NB4 (cell line): ENCODE measurements at regions not wholly inside any gene's neighbourhood (a gene's known extent, or its start where the extent isn't known, plus 50 kb on each side); places are given as distances from the start of the nearest gene placed in this dataset.

ENCODE experiments used
- MAX ChIP-seq: IDR thresholded peaks from 2 replicates; pipeline ENCODE4 v1.6.1; 2011; ENCODE audit warnings: low read depth, low read length
- POLR2A ChIP-seq: IDR thresholded peaks from 2 replicates; pipeline ENCODE4 v1.6.1; 2011; ENCODE audit warnings: mild to moderate bottlenecking; ENCODE audit not compliant: insufficient read length; ENCODE audit errors: extremely low read depth
- TF ChIP-seq, protein P1 (sequence below): IDR thresholded peaks from one replicate; pipeline ENCODE4 v1.5.1; 2012; ENCODE audit warnings: low read depth, low read length

- TF ChIP-seq, protein P1, sequence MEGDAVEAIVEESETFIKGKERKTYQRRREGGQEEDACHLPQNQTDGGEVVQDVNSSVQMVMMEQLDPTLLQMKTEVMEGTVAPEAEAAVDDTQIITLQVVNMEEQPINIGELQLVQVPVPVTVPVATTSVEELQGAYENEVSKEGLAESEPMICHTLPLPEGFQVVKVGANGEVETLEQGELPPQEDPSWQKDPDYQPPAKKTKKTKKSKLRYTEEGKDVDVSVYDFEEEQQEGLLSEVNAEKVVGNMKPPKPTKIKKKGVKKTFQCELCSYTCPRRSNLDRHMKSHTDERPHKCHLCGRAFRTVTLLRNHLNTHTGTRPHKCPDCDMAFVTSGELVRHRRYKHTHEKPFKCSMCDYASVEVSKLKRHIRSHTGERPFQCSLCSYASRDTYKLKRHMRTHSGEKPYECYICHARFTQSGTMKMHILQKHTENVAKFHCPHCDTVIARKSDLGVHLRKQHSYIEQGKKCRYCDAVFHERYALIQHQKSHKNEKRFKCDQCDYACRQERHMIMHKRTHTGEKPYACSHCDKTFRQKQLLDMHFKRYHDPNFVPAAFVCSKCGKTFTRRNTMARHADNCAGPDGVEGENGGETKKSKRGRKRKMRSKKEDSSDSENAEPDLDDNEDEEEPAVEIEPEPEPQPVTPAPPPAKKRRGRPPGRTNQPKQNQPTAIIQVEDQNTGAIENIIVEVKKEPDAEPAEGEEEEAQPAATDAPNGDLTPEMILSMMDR = no peak
- no peak for TF ChIP-seq POLR2A
- TF ChIP-seq MAX = no peak
Measured at GRCh38 chr2:116133381-116133942, 1681.0 kb upstream of the DDX18 start.
